SK-N-MC (cell line): ENCODE measurements at regions not wholly inside any gene's neighbourhood (a gene's known extent, or its start where the extent isn't known, plus 50 kb on each side); places are given as distances from the start of the nearest gene placed in this dataset.

Experiments
- EZH2 ChIP-seq: fragments of 200-600 bp; sonication (generic); IDR thresholded peaks from one replicate; pipeline ENCODE4 v1.6.1; 2017; ENCODE audit warnings: antibody characterized with exemption
- FOXP2 ChIP-seq: optimal IDR thresholded peaks from 2 replicates; pipeline ENCODE3; 2011; ENCODE audit warnings: mild to moderate bottlenecking, moderate library complexity; ENCODE audit not compliant: insufficient read depth; ENCODE audit errors: extremely low read length, control extremely low read depth
- POLR2AphosphoS5 ChIP-seq: IDR thresholded peaks from 2 replicates; pipeline ENCODE4 v1.6.1; 2012; ENCODE audit warnings: mild to moderate bottlenecking, low read depth, low read length, borderline replicate concordance

GRCh38 chr5:60371065-60371464 lies 328.9 kb downstream of the DEPDC1B start:
- no peak for TF ChIP-seq POLR2AphosphoS5
- TF ChIP-seq EZH2, result no peak
- TF ChIP-seq FOXP2, result no peak
